Activated CD8-positive, alpha-beta T cell treated with anti-CD3 and anti-CD28 coated beads for 36 hours (primary cell): ENCODE measurements at regions not wholly inside any gene's neighbourhood (a gene's known extent, or its start where the extent isn't known, plus 50 kb on each side); places are given as distances from the start of the nearest gene placed in this dataset.

Experiments used
- ATAC-seq: fragments of 200-7000 bp; cut with Tn5 transposase; one replicate; pipeline ENCODE4 v1.10.0; 2021; ENCODE audit warnings: mild to moderate bottlenecking, moderate library complexity
- CTCF ChIA-PET: fragments of 350-600 bp; sonication (Branson Sonifier 250); formaldehyde crosslinking; loops from one replicate; lab custom pipeline; 2021; ENCODE audit warnings: antibody characterized with exemption; lab: Charles Lee
- POLR2A ChIA-PET: fragments of 350-600 bp; sonication (Branson Sonifier 250); formaldehyde crosslinking; loops from one replicate; lab custom pipeline; 2021; ENCODE audit warnings: antibody characterized with exemption; lab: Charles Lee
- DNase-seq: peaks from one replicate; pipeline ENCODE4 v3.0.0-alpha.2; 2020
- H3K27ac Mint-ChIP-seq: one replicate; pipeline ENCODE4 v1.8.0; 2021; ENCODE audit warnings: mild to moderate bottlenecking, mixed read lengths
- H3K27me3 Mint-ChIP-seq: one replicate; pipeline ENCODE4 v1.8.0; 2021; ENCODE audit warnings: mixed read lengths
- H3K36me3 Mint-ChIP-seq: one replicate; pipeline ENCODE4 v1.8.0; 2021; ENCODE audit warnings: low read depth, mixed read lengths
- H3K4me1 Mint-ChIP-seq: one replicate; pipeline ENCODE4 v1.8.0; 2021; ENCODE audit warnings: low read depth, mixed read lengths
- H3K4me3 Mint-ChIP-seq: one replicate; pipeline ENCODE4 v1.8.0; 2021; ENCODE audit warnings: mild to moderate bottlenecking, moderate library complexity, mixed read lengths
- H3K9me3 Mint-ChIP-seq: one replicate; pipeline ENCODE4 v1.8.0; 2021; ENCODE audit warnings: mixed read lengths
- CTCF ChIP-seq: fragments of 200-600 bp; IDR thresholded peaks from one replicate; pipeline ENCODE4 v1.8.0; 2022; ENCODE audit warnings: antibody characterized with exemption, mild to moderate bottlenecking
- intact Hi-C: fragments of 100-400 bp; cut with micrococcal nuclease; formaldehyde crosslinking; loops from one replicate; pipeline ENCODE4 v1.10.0; 2022

- no peak for ATAC-seq
- Mint-ChIP-seq H3K27ac (no peak overlapping the region), H3K9me3 (no peaks in the 10 kb centered on the region), H3K4me1 (no peaks in the 10 kb centered on the region), H3K36me3 (no peaks in the 10 kb centered on the region), H3K27me3 (no peaks in the 10 kb centered on the region), H3K4me3 (no peak overlapping the region)
- DNase-seq, result no peak
- no peak for TF ChIP-seq CTCF
- POLR2A ChIA-PET, result no interaction called here
- intact Hi-C loops, result no loop called here
- CTCF ChIA-PET, result no interaction called here
These were observed 214.6 kb upstream of the STAC start for GRCh38 chr3:36165509-36166290.

DNA sequence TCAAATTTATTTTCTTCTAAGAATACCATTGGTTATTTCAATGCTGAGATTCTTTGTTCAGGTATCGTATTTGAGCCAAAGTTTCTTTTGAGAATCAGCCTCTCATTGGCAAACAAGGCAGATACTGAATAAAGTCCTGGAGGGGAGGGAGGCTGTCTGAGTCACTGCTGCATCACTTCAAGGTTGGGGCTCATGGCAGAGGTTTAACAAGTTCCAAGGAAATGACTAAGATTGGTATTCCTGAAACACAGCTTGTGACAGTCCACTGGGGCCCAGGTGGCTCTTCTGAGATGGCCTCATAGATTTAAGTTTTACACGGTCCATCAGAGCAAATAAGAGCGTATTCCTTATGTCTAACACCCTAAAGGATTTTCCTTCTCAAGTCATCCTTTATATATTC, 213.8 kb upstream of the STAC start:
- H3K9me3 Mint-ChIP-seq, result no peaks in the 10 kb centered on the region
- no peaks in the 10 kb centered on the region for H3K27me3 Mint-ChIP-seq
- no peak overlapping the region for H3K4me3 Mint-ChIP-seq
- no peak overlapping the region for H3K27ac Mint-ChIP-seq
- no peak for TF ChIP-seq CTCF
- no peaks in the 10 kb centered on the region for H3K36me3 Mint-ChIP-seq
- ChIA-PET CTCF (no interaction called here), POLR2A (no interaction called here)
- no peaks in the 10 kb centered on the region for H3K4me1 Mint-ChIP-seq
- intact Hi-C loops, result no loop called here
- ATAC-seq, result no peak
- DNase-seq, result no peak

- Mint-ChIP-seq H3K4me1 (no peaks in the 10 kb centered on the region), H3K27me3 (no peaks in the 10 kb centered on the region), H3K4me3 (no peak overlapping the region), H3K27ac (no peak overlapping the region), H3K36me3 (no peaks in the 10 kb centered on the region), H3K9me3 (no peaks in the 10 kb centered on the region)
- DNase-seq (no peak), ATAC-seq (no peak)
- POLR2A ChIA-PET, result interaction anchor here (0.6 to 0.9 kb wide), 2 partner anchors 18 to 93 kb away, joined by 3 read pairs; no protein-coding TSS in a partner anchor
- no peak for TF ChIP-seq CTCF
- intact Hi-C loops, result no loop called here
- CTCF ChIA-PET, result no interaction called here
These were observed 207.6 kb upstream of the STAC start for GRCh38 chr3:36172699-36173098.

DNA sequence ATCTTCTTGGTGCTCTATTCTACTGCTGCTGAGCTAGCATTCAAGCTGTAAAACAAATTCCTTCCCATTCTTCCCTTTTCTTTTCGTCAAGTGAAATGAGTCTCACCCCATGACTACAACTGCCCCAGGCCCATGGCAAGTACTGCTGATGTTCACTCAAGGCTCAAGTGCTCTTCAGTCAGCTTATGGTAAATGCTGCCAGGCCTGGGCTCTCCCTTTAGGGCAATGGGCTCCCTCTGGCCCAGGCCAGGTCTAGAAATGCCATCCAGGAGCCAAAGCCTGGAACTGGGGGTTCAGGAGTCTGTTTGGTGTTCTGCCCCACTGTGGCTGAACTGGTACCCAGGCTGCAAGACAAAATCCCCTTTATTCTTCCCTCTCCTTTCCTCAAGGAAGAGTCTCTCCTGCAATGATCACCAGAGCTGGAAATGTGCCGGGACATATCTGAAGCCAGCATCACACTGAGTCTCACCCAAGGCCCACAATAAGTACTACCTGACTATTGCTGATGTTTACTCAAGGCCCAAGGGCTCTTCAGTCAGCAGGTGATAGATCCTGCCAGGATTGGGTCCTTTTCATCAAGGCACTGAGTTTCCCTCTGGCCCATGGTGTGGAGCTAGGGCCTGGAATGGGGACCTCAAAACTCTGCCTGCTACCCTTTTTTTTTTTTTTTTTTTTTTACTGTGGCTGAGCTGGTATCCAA, 205.0 kb upstream of the STAC start:
- DNase-seq (no peak), ATAC-seq (no peak)
- no peak overlapping the region for H3K4me3 Mint-ChIP-seq
- intact Hi-C loops, result no loop called here
- H3K36me3 Mint-ChIP-seq, result no peaks in the 10 kb centered on the region
- no peaks in the 10 kb centered on the region for H3K9me3 Mint-ChIP-seq
- H3K4me1 Mint-ChIP-seq, result no peaks in the 10 kb centered on the region
- CTCF ChIA-PET, result no interaction called here
- TF ChIP-seq CTCF, result no peak
- H3K27me3 Mint-ChIP-seq, result no peaks in the 10 kb centered on the region
- POLR2A ChIA-PET, result no interaction called here
- H3K27ac Mint-ChIP-seq, result no peak overlapping the region

DNA sequence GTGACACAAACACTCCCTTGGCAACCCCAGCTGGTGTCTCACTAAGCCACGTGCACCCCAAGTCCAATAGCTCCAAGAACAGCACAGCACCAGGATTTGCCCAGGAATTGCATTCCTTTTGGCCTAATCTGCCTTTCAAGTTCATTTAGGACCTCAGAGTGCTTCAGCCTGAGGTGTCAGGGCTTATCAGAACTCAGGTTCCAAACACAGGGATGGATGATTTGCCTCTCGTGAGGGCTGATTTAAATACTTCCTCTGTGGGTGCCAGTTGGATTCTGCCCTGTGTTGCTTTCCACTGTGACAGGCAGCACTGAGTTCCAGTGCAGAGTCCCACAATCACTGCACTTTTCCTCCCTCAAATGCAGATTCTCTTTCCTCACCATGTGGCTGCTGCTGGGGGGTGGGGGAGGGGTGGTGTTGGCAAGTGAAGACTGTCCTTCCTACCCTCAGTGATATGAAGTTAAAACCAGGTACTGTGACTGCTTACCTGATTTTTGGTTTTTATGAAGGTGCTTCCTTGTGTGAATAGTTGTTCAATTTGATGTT, 204.3 kb upstream of the STAC start:
- CTCF ChIA-PET, result no interaction called here
- no peaks in the 10 kb centered on the region for H3K27me3 Mint-ChIP-seq
- H3K36me3 Mint-ChIP-seq, result no peaks in the 10 kb centered on the region
- TF ChIP-seq CTCF, result no peak
- H3K4me1 Mint-ChIP-seq, result no peaks in the 10 kb centered on the region
- no peaks in the 10 kb centered on the region for H3K9me3 Mint-ChIP-seq
- intact Hi-C loops, result no loop called here
- POLR2A ChIA-PET, result no interaction called here
- DNase-seq (no peak), ATAC-seq (no peak)
- H3K4me3 Mint-ChIP-seq, result no peak overlapping the region
- no peak overlapping the region for H3K27ac Mint-ChIP-seq
